HepG2 (cell line): ENCODE measurements at regions not wholly inside any gene's neighbourhood (a gene's known extent, or its start where the extent isn't known, plus 50 kb on each side); places are given as distances from the start of the nearest gene placed in this dataset.

Source experiments
- ATAC-seq: fragments of 200-7000 bp; cut with Tn5 transposase; 3 replicates; pipeline ENCODE4 v1.9.1; 2020; ENCODE audit warnings: mild to moderate bottlenecking, moderate library complexity
- BruUV-seq: library from RNA; stranded (reverse); fragments of 400-500 nt; replicated peaks from 2 replicates; lab custom pipeline; 2021; lab: Mats Ljungman, UMichigan
- CTCF ChIA-PET: fragments of 300-600 bp; formaldehyde crosslinking; extraction: SDS; loops from one replicate; lab custom pipeline; 2021; ENCODE audit warnings: low total read pairs, inconsistent platforms, low intra/inter-chr PET ratio; lab: Yijun Ruan, JAX
- POLR2A ChIA-PET: fragments of 350-600 bp; sonication (Branson Sonifier 250); formaldehyde crosslinking; loops from one replicate; lab custom pipeline; 2020; ENCODE audit warnings: antibody characterized with exemption, inconsistent platforms; lab: Yijun Ruan, JAX
- DNase-seq: peaks from one replicate; pipeline ENCODE4 v3.0.0-alpha.2; 2015; ENCODE audit warnings: low spot score
- FAIRE-seq: peaks from 3 replicates; lab custom pipeline; 2011; peaks lifted over from hg19 to GRCh38; lab: Jason Lieb, UNC
- H2AFZ ChIP-seq: one replicate; pipeline ENCODE4 v1.6.1; 2011; ENCODE audit warnings: low read length, inconsistent platforms
- H3K27ac ChIP-seq: fragments of 300-600 bp; 3 replicates; pipeline ENCODE4 v1.8.0; 2011; ENCODE audit warnings: mixed run types, mild to moderate bottlenecking, mixed read lengths, low read length, inconsistent platforms; ENCODE audit not compliant: insufficient read depth; ENCODE audit errors: extremely low read length
- H3K27me3 ChIP-seq, 2 experiments: fragments of 200-600 bp in 1 of 2; 2 replicates in 1 of 2; 3 replicates in 1 of 2; pipeline versions ENCODE4 v1.6.0 to v1.8.0; 2011; ENCODE audit warnings: low read length in 2 of 2, mild to moderate bottlenecking in 2 of 2, moderate library complexity in 2 of 2, inconsistent platforms in 1 of 2; ENCODE audit not compliant: insufficient read depth in 2 of 2, control insufficient read depth in 1 of 2
- H3K36me3 ChIP-seq, 2 experiments: fragments of 200-600 bp in 1 of 2; replicated peaks in 1 of 2; 2 replicates in 1 of 2; 3 replicates in 1 of 2; pipeline versions ENCODE4 v1.5.1 to v1.8.0; 2011; ENCODE audit warnings: low read length in 2 of 2, inconsistent platforms in 1 of 2; ENCODE audit not compliant: insufficient read depth in 2 of 2, control insufficient read depth in 1 of 2
- H3K4me1 ChIP-seq: 2 replicates; pipeline ENCODE4 v1.5.1; 2012; ENCODE audit warnings: low read length, inconsistent platforms; ENCODE audit not compliant: insufficient read depth
- H3K4me2 ChIP-seq: 2 replicates; pipeline ENCODE4 v1.6.0; 2011; ENCODE audit warnings: low read depth, low read length, inconsistent platforms
- H3K4me3 ChIP-seq, 3 experiments: fragments of 200-600 bp in 1 of 3; sonication (generic), shearing (Covaris generic) in 1 of 3; replicated peaks in 1 of 3; 2 replicates each; pipeline ENCODE4 v1.5.1; 2011 to 2016; ENCODE audit warnings: low read length in 3 of 3, inconsistent platforms in 2 of 3, low read depth in 2 of 3, mild to moderate bottlenecking in 2 of 3, control low read depth in 1 of 3, mixed read lengths in 1 of 3; ENCODE audit not compliant: insufficient read depth in 1 of 3
- H3K79me2 ChIP-seq: one replicate; pipeline ENCODE4 v1.6.1; 2011; ENCODE audit warnings: low read length, inconsistent platforms; ENCODE audit not compliant: insufficient read depth
- H3K9ac ChIP-seq: 2 replicates; pipeline ENCODE4 v1.6.0; 2011; ENCODE audit warnings: mild to moderate bottlenecking, low read depth, low read length, inconsistent platforms; ENCODE audit not compliant: insufficient read depth
- H3K9me3 ChIP-seq: 2 replicates; pipeline ENCODE4 v1.5.1; 2012; ENCODE audit warnings: mild to moderate bottlenecking, low read length
- H4K20me1 ChIP-seq: 2 replicates; pipeline ENCODE4 v1.6.0; 2011; ENCODE audit warnings: inconsistent platforms, mild to moderate bottlenecking, low read length, moderate library complexity; ENCODE audit not compliant: insufficient read depth
- AGO2 ChIP-seq: fragments of 200-400 bp; formaldehyde crosslinking; optimal IDR thresholded peaks from 2 replicates; pipeline ENCODE3; 2017; ENCODE audit warnings: mild to moderate bottlenecking, low read depth, low read length, moderate library complexity
- AKAP8 ChIP-seq: sonication (generic); formaldehyde crosslinking; IDR thresholded peaks from 2 replicates; pipeline ENCODE4 v1.5.1; 2020; ENCODE audit warnings: mild to moderate bottlenecking, missing genetic modification reagents
- ELF1 ChIP-seq: sonication (generic); formaldehyde crosslinking; IDR thresholded peaks from 2 replicates; pipeline ENCODE4 v1.4.0; 2020; ENCODE audit warnings: missing genetic modification reagents
- KLF12 ChIP-seq: sonication (generic); formaldehyde crosslinking; IDR thresholded peaks from 2 replicates; pipeline ENCODE4 v1.4.0; 2020; ENCODE audit warnings: missing genetic modification reagents, borderline replicate concordance
- MAFF ChIP-seq: IDR thresholded peaks from 2 replicates; pipeline ENCODE4 v1.6.1; 2011; ENCODE audit warnings: low read depth, low read length, improper control_type of control experiment
- MAFK ChIP-seq, 2 experiments: IDR thresholded peaks in 1 of 2; conservative IDR thresholded peaks in 1 of 2; 2 replicates each; pipeline ENCODE4 v1.6.1; 2011; ENCODE audit warnings: improper control_type of control experiment in 2 of 2, low read length in 2 of 2
- RBM39 ChIP-seq: fragments of 200-400 bp; formaldehyde crosslinking; IDR thresholded peaks from one replicate; pipeline ENCODE4 v1.6.1; 2018; ENCODE audit warnings: antibody characterized with exemption, mild to moderate bottlenecking, low read depth, low read length; ENCODE audit not compliant: poor library complexity, severe bottlenecking
- RXRB ChIP-seq: IDR thresholded peaks from 2 replicates; pipeline ENCODE4 v1.6.1; 2016; ENCODE audit warnings: borderline replicate concordance, missing genetic modification reagents, missing compliant biosample characterization
- SIX1 ChIP-seq: sonication (generic); formaldehyde crosslinking; IDR thresholded peaks from 2 replicates; pipeline ENCODE4 v1.4.0; 2020; ENCODE audit warnings: missing genetic modification reagents, borderline replicate concordance
- TEF ChIP-seq: sonication (generic); formaldehyde crosslinking; IDR thresholded peaks from 2 replicates; pipeline ENCODE4 v1.5.0; 2020; ENCODE audit warnings: missing genetic modification reagents
- ZBTB20 ChIP-seq: sonication (generic); formaldehyde crosslinking; IDR thresholded peaks from 2 replicates; pipeline ENCODE4 v1.8.1; 2023; ENCODE audit warnings: missing genetic modification reagents, low read depth, mild to moderate bottlenecking, borderline replicate concordance
- ZBTB33 ChIP-seq: sonication (generic); formaldehyde crosslinking; IDR thresholded peaks from 2 replicates; pipeline ENCODE4 v1.4.0; 2020; ENCODE audit warnings: missing genetic modification reagents
- ZNF124 ChIP-seq: sonication (generic); formaldehyde crosslinking; IDR thresholded peaks from 2 replicates; pipeline ENCODE4 v1.4.0; 2020; ENCODE audit warnings: missing genetic modification reagents
- ZNF598 ChIP-seq: sonication (generic); formaldehyde crosslinking; IDR thresholded peaks from 2 replicates; pipeline ENCODE4 v1.5.1; 2020; ENCODE audit warnings: mild to moderate bottlenecking, missing genetic modification reagents, borderline replicate concordance
- WGBS: methylation state at CpG from one replicate; pipeline ENCODE4 v1.1.6; 2017; ENCODE audit warnings: low lambda C conversion rate; 5-methylcytosine and 5-hydroxymethylcytosine counted together
- in situ Hi-C: cut with HindIII; loops from 2 replicates; pipeline ENCODE4 v1.10.0; 2017; ENCODE audit warnings: low pct_unique_long_range_greater_than_20kb; ENCODE audit not compliant: extremely low pct_ligation_motif_present
- intact Hi-C: fragments of 100-400 bp; cut with micrococcal nuclease; formaldehyde crosslinking; loops from one replicate; pipeline ENCODE4 v1.10.0; 2022; ENCODE audit not compliant: unreplicated experiment
- TF ChIP-seq, protein P1 (sequence below): sonication (generic); formaldehyde crosslinking; IDR thresholded peaks from 2 replicates; pipeline ENCODE4 v1.8.1; 2023; ENCODE audit warnings: missing genetic modification reagents, inconsistent platforms, borderline replicate concordance

GRCh38 chr5:57626703-57627102, 144.1 kb upstream of the ACTBL2 start:
- H3K9ac ChIP-seq, result no peak overlapping the region
- TF ChIP-seq ZNF598 (no peak), MAFF (peak; percentile 95), MAFK (conservative IDR thresholded peaks at IDR 0.05 in 1 of 2, IDR thresholded peaks at IDR 0.05 in 1 of 2; ENCODE audit: low read length in 2 of 2) (peak; percentile 92 to 97)
- H2AFZ ChIP-seq, result no peak overlapping the region
- H3K4me2 ChIP-seq, result no peak overlapping the region
- H4K20me1 ChIP-seq, result no peaks in the 10 kb centered on the region
- H3K4me1 ChIP-seq, result no peaks in the 10 kb centered on the region
- no peaks in the 10 kb centered on the region for H3K36me3 ChIP-seq
- H3K4me3 ChIP-seq, result no peak overlapping the region
- intact Hi-C loops, result no loop called here
- in situ Hi-C loops, result no loop called here
- WGBS, result 0% methylated on average over 1 of the region's 1 CpG
- ChIA-PET POLR2A (no interaction called here), CTCF (no interaction called here)
- no TSS peak for BruUV-seq
- DNase-seq, result no peak
- no peak for FAIRE-seq
- no peaks in the 10 kb centered on the region; a peak in 1 of 5 replicates for H3K27me3 ChIP-seq
- ATAC-seq, result no peak
- no peaks in the 10 kb centered on the region for H3K9me3 ChIP-seq
- no peaks in the 10 kb centered on the region for H3K79me2 ChIP-seq
- H3K27ac ChIP-seq, result no peak overlapping the region

DNA sequence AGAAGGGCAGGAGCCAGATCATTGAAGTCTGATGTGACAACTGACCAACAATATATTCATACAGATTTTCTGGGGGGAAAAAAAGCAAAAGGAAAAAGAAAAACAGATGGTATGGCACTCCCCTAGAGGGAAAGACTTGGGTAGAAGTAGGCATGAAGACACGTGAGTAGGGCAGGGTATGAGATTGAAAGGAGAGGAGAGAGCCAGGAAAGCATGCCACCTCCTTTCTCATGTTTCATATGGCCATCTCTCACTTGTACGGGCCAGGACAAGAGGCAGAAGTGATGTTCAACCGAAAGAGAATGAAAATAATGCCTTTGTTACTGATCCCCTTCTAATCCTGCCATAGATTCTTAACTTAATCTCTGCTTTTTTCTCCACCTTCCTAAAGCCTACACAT, 139.0 kb upstream of the ACTBL2 start:
- no peak overlapping the region for H3K27ac ChIP-seq
- H3K79me2 ChIP-seq, result no peaks in the 10 kb centered on the region
- no peaks in the 10 kb centered on the region for H3K36me3 ChIP-seq
- ChIA-PET POLR2A (no interaction called here), CTCF (no interaction called here)
- no peaks in the 10 kb centered on the region for H3K9me3 ChIP-seq
- ATAC-seq (no peak), FAIRE-seq (no peak), DNase-seq (no peak)
- intact Hi-C loops (no loop called here), in situ Hi-C loops (no loop called here)
- H3K4me2 ChIP-seq, result no peak overlapping the region
- BruUV-seq, result no TSS peak
- no peaks in the 10 kb centered on the region for H4K20me1 ChIP-seq
- no peak overlapping the region for H3K4me3 ChIP-seq
- no peak overlapping the region for H2AFZ ChIP-seq
- no peak overlapping the region for H3K9ac ChIP-seq
- WGBS, result 3% methylated on average over 3 of the region's 3 CpGs
- TF ChIP-seq AGO2 (no peak), TEF (CRISPR knock-in tag) (no peak), ZBTB33 (CRISPR knock-in tag) (no peak), ZNF124 (CRISPR knock-in tag) (no peak), KLF12 (no peak), SIX1 (CRISPR knock-in tag) (no peak), AKAP8 (CRISPR knock-in tag) (no peak), ELF1 (CRISPR knock-in tag) (no peak), ZBTB20 (no peak), RBM39 (no peak), RXRB (CRISPR knock-in tag) (no peak)
- TF ChIP-seq, protein P1, sequence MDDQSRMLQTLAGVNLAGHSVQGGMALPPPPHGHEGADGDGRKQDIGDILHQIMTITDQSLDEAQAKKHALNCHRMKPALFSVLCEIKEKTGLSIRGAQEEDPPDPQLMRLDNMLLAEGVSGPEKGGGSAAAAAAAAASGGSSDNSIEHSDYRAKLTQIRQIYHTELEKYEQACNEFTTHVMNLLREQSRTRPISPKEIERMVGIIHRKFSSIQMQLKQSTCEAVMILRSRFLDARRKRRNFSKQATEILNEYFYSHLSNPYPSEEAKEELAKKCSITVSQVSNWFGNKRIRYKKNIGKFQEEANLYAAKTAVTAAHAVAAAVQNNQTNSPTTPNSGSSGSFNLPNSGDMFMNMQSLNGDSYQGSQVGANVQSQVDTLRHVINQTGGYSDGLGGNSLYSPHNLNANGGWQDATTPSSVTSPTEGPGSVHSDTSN (CRISPR knock-in tag), result no peak
- H3K27me3 ChIP-seq, result no peaks in the 10 kb centered on the region
- no peaks in the 10 kb centered on the region for H3K4me1 ChIP-seq
